Trophoblast cell (in vitro differentiated cells and primary cell): ENCODE measurements at regions not wholly inside any gene's neighbourhood (a gene's known extent, or its start where the extent isn't known, plus 50 kb on each side); places are given as distances from the start of the nearest gene placed in this dataset.
A peak's percentile ranks its signal among the peaks of the same experiment; 100 is the strongest.

ENCODE experiments used
- DNase-seq, 2 donors: peaks; one replicate each; pipeline ENCODE4 v3.0.0-alpha.2; 2016
- H2AFZ ChIP-seq: 2 replicates; pipeline ENCODE4 v1.6.1; 2013; ENCODE audit warnings: low read length, moderate library complexity, mild to moderate bottlenecking; ENCODE audit not compliant: insufficient read depth, poor library complexity
- H2AK5ac ChIP-seq: 2 replicates; pipeline ENCODE4 v1.6.1; 2013; ENCODE audit warnings: mild to moderate bottlenecking, low read length
- H2BK120ac ChIP-seq: 2 replicates; pipeline ENCODE4 v1.6.1; 2013; ENCODE audit warnings: low read length, mild to moderate bottlenecking, moderate library complexity; ENCODE audit not compliant: insufficient read depth, poor library complexity
- H2BK12ac ChIP-seq: 2 replicates; pipeline ENCODE4 v1.6.1; 2013; ENCODE audit warnings: mild to moderate bottlenecking, low read length, moderate library complexity
- H2BK5ac ChIP-seq: 2 replicates; pipeline ENCODE4 v1.6.1; 2013; ENCODE audit warnings: low read length, low read depth, moderate library complexity, mild to moderate bottlenecking; ENCODE audit not compliant: poor library complexity
- H3K14ac ChIP-seq: 2 replicates; pipeline ENCODE4 v1.6.1; 2013; ENCODE audit warnings: mild to moderate bottlenecking, low read length
- H3K18ac ChIP-seq: 2 replicates; pipeline ENCODE4 v1.6.1; 2013; ENCODE audit warnings: mild to moderate bottlenecking, low read length
- H3K23ac ChIP-seq: 2 replicates; pipeline ENCODE4 v1.6.1; 2013; ENCODE audit warnings: low read length
- H3K27ac ChIP-seq: 2 replicates; pipeline ENCODE4 v1.5.1; 2013; ENCODE audit warnings: low read depth, mild to moderate bottlenecking, inconsistent platforms, low read length, moderate library complexity
- H3K27me3 ChIP-seq: 2 replicates; pipeline ENCODE4 v1.6.1; 2013; ENCODE audit warnings: inconsistent platforms, mild to moderate bottlenecking, low read length, moderate library complexity; ENCODE audit not compliant: insufficient read depth
- H3K36me3 ChIP-seq, 2 experiments: 1 replicate in 1 of 2; 2 replicates in 1 of 2; pipeline ENCODE4 v1.6.1; 2013; ENCODE audit warnings: low read length in 2 of 2, mild to moderate bottlenecking in 2 of 2, moderate library complexity in 1 of 2; ENCODE audit not compliant: insufficient read depth in 2 of 2, control insufficient read depth in 1 of 2
- H3K4ac ChIP-seq: 2 replicates; pipeline ENCODE4 v1.6.1; 2013; ENCODE audit warnings: low read depth, mild to moderate bottlenecking, low read length, moderate library complexity
- H3K4me1 ChIP-seq, 2 experiments: 1 replicate in 1 of 2; 2 replicates in 1 of 2; pipeline ENCODE4 v1.6.1; 2013; ENCODE audit warnings: low read length in 2 of 2, mild to moderate bottlenecking in 2 of 2, moderate library complexity in 1 of 2; ENCODE audit not compliant: insufficient read depth in 2 of 2, control insufficient read depth in 1 of 2
- H3K4me2 ChIP-seq: 2 replicates; pipeline ENCODE4 v1.6.1; 2013; ENCODE audit warnings: inconsistent platforms, mild to moderate bottlenecking, low read length, moderate library complexity
- H3K4me3 ChIP-seq: 2 replicates; pipeline ENCODE4 v1.5.1; 2013; ENCODE audit warnings: mild to moderate bottlenecking, low read depth, low read length, inconsistent platforms
- H3K79me1 ChIP-seq: one replicate; pipeline ENCODE4 v1.6.1; 2013; ENCODE audit warnings: low read length
- H3K79me2 ChIP-seq: 2 replicates; pipeline ENCODE4 v1.6.1; 2013; ENCODE audit warnings: low read length, mild to moderate bottlenecking; ENCODE audit not compliant: control insufficient read depth, insufficient read depth, poor library complexity
- H3K9ac ChIP-seq: 2 replicates; pipeline ENCODE4 v1.6.1; 2013; ENCODE audit warnings: mild to moderate bottlenecking, low read length
- H3K9me3 ChIP-seq: 2 replicates; pipeline ENCODE4 v1.6.1; 2013; ENCODE audit warnings: low read depth, mild to moderate bottlenecking, control low read depth, inconsistent platforms, low read length; ENCODE audit not compliant: insufficient read depth
- H4K12ac ChIP-seq: 2 replicates; pipeline ENCODE4 v1.6.1; 2013; ENCODE audit warnings: low read depth, mild to moderate bottlenecking, low read length, moderate library complexity
- H4K8ac ChIP-seq: 2 replicates; pipeline ENCODE4 v1.6.1; 2013; ENCODE audit warnings: low read depth, mild to moderate bottlenecking, low read length, moderate library complexity
- H4K91ac ChIP-seq: one replicate; pipeline ENCODE4 v1.6.1; 2013; ENCODE audit warnings: low read depth, mild to moderate bottlenecking, low read length, moderate library complexity
- WGBS: extraction: QIAGEN DNeasy Blood & Tissue Kit; methylation state at CpG from one replicate; pipeline ENCODE4 v1.1.7; 2013; ENCODE audit warnings: missing lambda C conversion rate; ENCODE audit not compliant: insufficient read length, insufficient coverage; ENCODE audit errors: extremely low coverage; 5-methylcytosine and 5-hydroxymethylcytosine counted together

GRCh38 chr7:25922296-25922695 is 229.7 kb upstream of the NFE2L3 start:
- no peaks in the 10 kb centered on the region for H3K79me1 ChIP-seq
- no peaks in the 10 kb centered on the region for H3K9me3 ChIP-seq
- H3K36me3 ChIP-seq, result no peaks in the 10 kb centered on the region
- H4K12ac ChIP-seq, result no peak overlapping the region
- no peak overlapping the region for H3K4ac ChIP-seq
- no peak overlapping the region for H2BK120ac ChIP-seq
- DNase-seq, result peak; percentile 68
- no peak overlapping the region for H4K91ac ChIP-seq
- no peak overlapping the region for H3K14ac ChIP-seq
- H2BK12ac ChIP-seq, result no peak overlapping the region
- H3K18ac ChIP-seq, result no peak overlapping the region
- H3K4me2 ChIP-seq, result no peak overlapping the region
- H2AFZ ChIP-seq, result no peak overlapping the region
- no peak overlapping the region for H4K8ac ChIP-seq
- H3K4me1 ChIP-seq, result no peaks in the 10 kb centered on the region
- H2BK5ac ChIP-seq, result no peak overlapping the region
- H3K27ac ChIP-seq, result no peak overlapping the region
- no peak overlapping the region for H3K23ac ChIP-seq
- H2AK5ac ChIP-seq, result no peak overlapping the region
- H3K9ac ChIP-seq, result no peak overlapping the region
- no peaks in the 10 kb centered on the region for H3K27me3 ChIP-seq
- WGBS, result no CpG with 5 or more reads among the region's 3 CpGs
- H3K79me2 ChIP-seq, result no peaks in the 10 kb centered on the region
- no peak overlapping the region for H3K4me3 ChIP-seq

DNA sequence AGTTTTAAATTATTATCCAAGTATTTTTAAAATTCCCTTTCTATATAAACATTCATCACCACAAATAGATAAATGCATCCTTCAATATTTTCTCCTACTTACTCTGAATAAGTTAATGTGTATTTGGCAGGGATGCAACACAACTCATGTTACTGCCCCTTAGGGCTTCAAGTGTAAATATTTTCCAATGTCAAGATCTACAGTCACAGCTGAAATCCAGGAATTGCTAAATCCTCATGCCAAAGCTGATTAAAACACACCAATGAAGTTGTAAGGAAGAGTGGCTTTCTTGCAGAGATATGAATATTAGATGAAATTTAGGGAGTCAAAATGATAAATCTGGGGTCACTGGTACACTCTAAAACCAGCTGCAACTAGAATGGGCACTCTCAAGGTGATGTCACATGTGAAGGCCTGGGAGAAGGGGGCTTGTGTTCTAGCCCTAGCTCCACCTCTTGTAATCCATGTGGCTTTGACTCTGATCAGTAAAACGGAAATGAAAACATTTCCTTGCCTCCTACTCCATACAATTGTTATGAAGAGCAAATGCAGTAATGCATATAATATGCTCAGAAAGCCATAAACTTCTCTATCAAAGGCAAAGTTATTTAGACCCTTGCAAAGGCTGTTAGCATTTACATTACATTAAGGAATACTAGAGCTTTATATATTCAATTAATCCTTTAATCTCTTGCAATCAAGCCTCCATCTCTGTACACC is 228.1 kb upstream of the NFE2L3 start:
- Histone ChIP-seq H3K79me2 (no peaks in the 10 kb centered on the region), H3K9me3 (no peaks in the 10 kb centered on the region), H2AFZ (no peak overlapping the region), H2AK5ac (no peak overlapping the region), H3K27me3 (no peaks in the 10 kb centered on the region), H3K4me3 (no peak overlapping the region), H3K79me1 (no peaks in the 10 kb centered on the region), H4K8ac (no peak overlapping the region), H3K4ac (no peak overlapping the region), H3K9ac (no peak overlapping the region), H3K23ac (no peak overlapping the region), H2BK120ac (no peak overlapping the region), H4K91ac (no peak overlapping the region), H3K27ac (no peak overlapping the region), H3K4me2 (no peak overlapping the region), H2BK12ac (no peak overlapping the region), H2BK5ac (no peak overlapping the region), H3K4me1 (no peaks in the 10 kb centered on the region), H3K36me3 (no peaks in the 10 kb centered on the region), H4K12ac (no peak overlapping the region), H3K18ac (no peak overlapping the region), H3K14ac (no peak overlapping the region)
- WGBS, result no CpG with 5 or more reads among the region's 1 CpG
- no peak for DNase-seq

- Histone ChIP-seq H3K27ac (no peak overlapping the region), H3K18ac (no peak overlapping the region), H4K91ac (no peak overlapping the region), H3K36me3 (no peaks in the 10 kb centered on the region), H4K8ac (no peak overlapping the region), H3K23ac (no peak overlapping the region), H2BK120ac (no peak overlapping the region), H2BK5ac (no peak overlapping the region), H3K79me2 (no peaks in the 10 kb centered on the region), H3K4me3 (no peak overlapping the region), H3K9ac (no peak overlapping the region), H4K12ac (no peak overlapping the region), H3K9me3 (no peaks in the 10 kb centered on the region), H3K14ac (no peak overlapping the region), H3K79me1 (no peaks in the 10 kb centered on the region), H2BK12ac (no peak overlapping the region), H3K27me3 (no peaks in the 10 kb centered on the region), H2AK5ac (no peak overlapping the region), H2AFZ (no peak overlapping the region), H3K4ac (no peak overlapping the region), H3K4me1 (no peaks in the 10 kb centered on the region), H3K4me2 (no peak overlapping the region)
- no CpG with 5 or more reads among the region's 7 CpGs for WGBS
- DNase-seq, result peak in 1 of 2 donors; percentile 36
Measured at GRCh38 chr7:25926009-25926408, 226.0 kb upstream of the NFE2L3 start.

DNA sequence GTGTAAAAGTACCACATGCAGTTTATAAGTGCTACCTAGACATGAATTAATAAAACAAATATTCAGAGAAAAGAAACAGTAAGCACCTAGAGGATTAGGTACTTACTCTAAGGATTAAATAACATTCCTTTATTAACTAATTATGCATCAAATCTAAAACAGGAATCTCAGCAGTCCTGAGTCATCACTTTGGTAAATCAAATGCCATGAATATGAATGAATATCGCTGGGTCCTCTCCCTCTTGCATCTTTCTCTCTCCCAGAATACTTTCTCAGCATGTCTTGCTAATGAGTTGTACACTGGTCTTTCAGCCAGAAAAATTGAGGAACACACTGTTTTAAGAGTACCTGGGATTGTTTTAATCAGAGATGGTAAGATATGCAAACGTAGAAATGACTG is 225.5 kb upstream of the NFE2L3 start:
- H2AK5ac ChIP-seq, result no peak overlapping the region
- H2BK5ac ChIP-seq, result no peak overlapping the region
- no peak overlapping the region for H3K4me3 ChIP-seq
- no peaks in the 10 kb centered on the region for H3K4me1 ChIP-seq
- no peaks in the 10 kb centered on the region for H3K79me1 ChIP-seq
- H3K27me3 ChIP-seq, result no peaks in the 10 kb centered on the region
- H3K4ac ChIP-seq, result no peak overlapping the region
- no CpG with 5 or more reads among the region's 2 CpGs for WGBS
- no peaks in the 10 kb centered on the region for H3K79me2 ChIP-seq
- no peak overlapping the region for H3K4me2 ChIP-seq
- no peak overlapping the region for H3K27ac ChIP-seq
- H3K9ac ChIP-seq, result no peak overlapping the region
- no peak overlapping the region for H4K91ac ChIP-seq
- H4K8ac ChIP-seq, result no peak overlapping the region
- H3K18ac ChIP-seq, result no peak overlapping the region
- H3K36me3 ChIP-seq, result no peaks in the 10 kb centered on the region
- DNase-seq, result no peak
- H4K12ac ChIP-seq, result no peak overlapping the region
- no peak overlapping the region for H2BK120ac ChIP-seq
- H3K9me3 ChIP-seq, result no peaks in the 10 kb centered on the region
- no peak overlapping the region for H2AFZ ChIP-seq
- H2BK12ac ChIP-seq, result no peak overlapping the region
- no peak overlapping the region for H3K23ac ChIP-seq
- H3K14ac ChIP-seq, result no peak overlapping the region
